ENCODE measurements at regions not wholly inside any gene's neighbourhood (a gene's known extent, or its start where the extent isn't known, plus 50 kb on each side); places are given as distances from the start of the nearest gene placed in this dataset.

DNA sequence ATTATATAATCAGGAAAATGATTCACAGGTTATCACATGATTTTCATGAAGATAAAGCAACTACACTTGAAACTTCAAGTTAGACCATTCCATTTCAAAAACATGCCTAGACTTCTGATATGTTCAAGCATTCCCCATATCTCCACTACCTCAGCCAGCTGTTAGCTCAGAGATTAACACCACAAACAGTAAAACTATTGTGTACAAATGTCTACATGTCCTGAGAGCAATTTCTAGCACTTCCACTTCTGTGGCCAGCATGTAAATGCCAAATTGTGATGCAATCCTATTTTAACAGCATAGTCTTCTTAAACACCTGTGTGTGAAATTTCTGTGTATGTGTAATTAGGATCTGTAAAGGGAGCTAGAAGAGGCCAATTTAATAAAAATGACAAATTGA lies 1271.3 kb downstream of the CDY2B start:
- H3K9me3 Mint-ChIP-seq (ENCODE audit: insufficient read depth): no peaks in the 10 kb centered on the region
- no peak for DNase-seq
- intact Hi-C loops (cut with micrococcal nuclease): no loop called here

DNA sequence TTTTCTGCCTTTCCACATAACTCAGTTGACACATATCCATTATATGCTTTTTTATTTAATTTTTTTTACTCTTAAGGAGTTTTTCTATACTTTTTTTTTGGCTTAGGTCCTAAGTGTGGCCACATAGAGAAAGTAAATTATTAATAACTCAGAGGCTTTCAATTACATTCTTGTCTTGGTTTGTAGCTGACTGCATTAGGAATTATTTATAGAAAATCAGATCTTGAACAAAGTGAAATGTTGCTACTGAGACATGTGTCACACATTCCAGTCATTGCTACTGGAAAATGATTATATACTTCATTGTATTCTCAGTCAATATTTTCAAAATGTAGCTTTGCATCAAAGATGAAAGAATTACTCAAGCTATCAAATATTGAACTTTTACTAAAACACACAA lies 1277.9 kb downstream of the CDY2B start:
- no peak overlapping the region for H3K27ac Mint-ChIP-seq
- Histone ChIP-seq H3K36me3 (replicated peaks in 1 of 2; ENCODE audit: control extremely low read depth in 1 of 2, control insufficient read depth in 1 of 2, extremely low read depth in 1 of 2, insufficient read depth in 2 of 2, low read length in 1 of 2) (no peaks in the 10 kb centered on the region), H3K4me1 (ENCODE audit: control insufficient read depth in 2 of 2, insufficient read depth in 2 of 2, low read length in 2 of 2) (no peaks in the 10 kb centered on the region), H2AFZ (ENCODE audit: insufficient read depth, low read depth, low read length, poor library complexity, severe bottlenecking) (no peak overlapping the region), H3K4me2 (replicated peaks; ENCODE audit: low read depth, low read length, poor library complexity, severe bottlenecking) (no peak overlapping the region), H3K79me2 (ENCODE audit: control insufficient read depth, insufficient read depth, low read length) (no peaks in the 10 kb centered on the region), H3K9me3 (ENCODE audit: control extremely low read depth in 1 of 3, control insufficient read depth in 2 of 3, insufficient read depth in 1 of 3, low read length in 2 of 3) (no peaks in the 10 kb centered on the region), H3K9ac (ENCODE audit: low read length) (no peak overlapping the region), H4K20me1 (ENCODE audit: control insufficient read depth, insufficient read depth, low read length, poor library complexity, severe bottlenecking) (no peaks in the 10 kb centered on the region), H3K27ac (ENCODE audit: low read length in 2 of 2) (no peak overlapping the region), H3K4me3 (ENCODE audit: control extremely low read depth in 1 of 5, extremely low read depth in 1 of 5, insufficient read depth in 1 of 5, low read depth in 2 of 5, low read length in 4 of 5) (no peak overlapping the region), H3K27me3 (replicated peaks in 1 of 4; ENCODE audit: control extremely low read depth in 1 of 4, control insufficient read depth in 3 of 4, insufficient read depth in 4 of 4, low read length in 3 of 4) (no peaks in the 10 kb centered on the region)
- intact Hi-C loops (cut with micrococcal nuclease): no loop called here
- no peaks in the 10 kb centered on the region for H3K27me3 Mint-ChIP-seq
- POLR2A ChIA-PET: no interaction called here
- no peak for ATAC-seq (ENCODE audit: low read depth)
- H3K9me3 Mint-ChIP-seq (ENCODE audit: insufficient read depth): peaks cover 2% of the 10 kb centered on the region
- H3K4me3 Mint-ChIP-seq: no peak overlapping the region
- H3K4me1 Mint-ChIP-seq: no peaks in the 10 kb centered on the region
- DNase-seq: no peak
- CTCF ChIA-PET: no interaction called here
- TF ChIP-seq EZH2 (IDR thresholded peaks at IDR 0.05; ENCODE audit: borderline replicate concordance, insufficient read depth, low read depth, low read length, poor library complexity, severe bottlenecking): no peak
- TF ChIP-seq, protein P1, sequence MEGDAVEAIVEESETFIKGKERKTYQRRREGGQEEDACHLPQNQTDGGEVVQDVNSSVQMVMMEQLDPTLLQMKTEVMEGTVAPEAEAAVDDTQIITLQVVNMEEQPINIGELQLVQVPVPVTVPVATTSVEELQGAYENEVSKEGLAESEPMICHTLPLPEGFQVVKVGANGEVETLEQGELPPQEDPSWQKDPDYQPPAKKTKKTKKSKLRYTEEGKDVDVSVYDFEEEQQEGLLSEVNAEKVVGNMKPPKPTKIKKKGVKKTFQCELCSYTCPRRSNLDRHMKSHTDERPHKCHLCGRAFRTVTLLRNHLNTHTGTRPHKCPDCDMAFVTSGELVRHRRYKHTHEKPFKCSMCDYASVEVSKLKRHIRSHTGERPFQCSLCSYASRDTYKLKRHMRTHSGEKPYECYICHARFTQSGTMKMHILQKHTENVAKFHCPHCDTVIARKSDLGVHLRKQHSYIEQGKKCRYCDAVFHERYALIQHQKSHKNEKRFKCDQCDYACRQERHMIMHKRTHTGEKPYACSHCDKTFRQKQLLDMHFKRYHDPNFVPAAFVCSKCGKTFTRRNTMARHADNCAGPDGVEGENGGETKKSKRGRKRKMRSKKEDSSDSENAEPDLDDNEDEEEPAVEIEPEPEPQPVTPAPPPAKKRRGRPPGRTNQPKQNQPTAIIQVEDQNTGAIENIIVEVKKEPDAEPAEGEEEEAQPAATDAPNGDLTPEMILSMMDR (IDR thresholded peaks at IDR 0.05): no peak

More for the DNA sequence above, 1271.3 kb downstream of the CDY2B start:
- Mint-ChIP-seq H3K27me3 (no peaks in the 10 kb centered on the region), H3K27ac (no peak overlapping the region), H3K4me3 (no peak overlapping the region), H3K4me1 (peaks cover 3% of the 10 kb centered on the region)
- no peak for ATAC-seq (ENCODE audit: low read depth)
- Histone ChIP-seq H3K9me3 (ENCODE audit: control extremely low read depth in 1 of 3, control insufficient read depth in 2 of 3, insufficient read depth in 1 of 3, low read length in 2 of 3) (no peaks in the 10 kb centered on the region), H4K20me1 (ENCODE audit: control insufficient read depth, insufficient read depth, low read length, poor library complexity, severe bottlenecking) (no peaks in the 10 kb centered on the region), H3K27ac (ENCODE audit: low read length in 2 of 2) (no peak overlapping the region), H3K79me2 (ENCODE audit: control insufficient read depth, insufficient read depth, low read length) (no peaks in the 10 kb centered on the region), H2AFZ (ENCODE audit: insufficient read depth, low read depth, low read length, poor library complexity, severe bottlenecking) (no peak overlapping the region), H3K9ac (ENCODE audit: low read length) (no peak overlapping the region), H3K36me3 (replicated peaks in 1 of 2; ENCODE audit: control extremely low read depth in 1 of 2, control insufficient read depth in 1 of 2, extremely low read depth in 1 of 2, insufficient read depth in 2 of 2, low read length in 1 of 2) (no peaks in the 10 kb centered on the region), H3K27me3 (replicated peaks in 1 of 4; ENCODE audit: control extremely low read depth in 1 of 4, control insufficient read depth in 3 of 4, insufficient read depth in 4 of 4, low read length in 3 of 4) (no peaks in the 10 kb centered on the region), H3K4me2 (replicated peaks; ENCODE audit: low read depth, low read length, poor library complexity, severe bottlenecking) (no peak overlapping the region), H3K4me3 (ENCODE audit: control extremely low read depth in 1 of 5, extremely low read depth in 1 of 5, insufficient read depth in 1 of 5, low read depth in 2 of 5, low read length in 4 of 5) (no peak overlapping the region), H3K4me1 (ENCODE audit: control insufficient read depth in 2 of 2, insufficient read depth in 2 of 2, low read length in 2 of 2) (no peaks in the 10 kb centered on the region)
- ChIA-PET CTCF (no interaction called here), POLR2A (no interaction called here)
- TF ChIP-seq EZH2 (IDR thresholded peaks at IDR 0.05; ENCODE audit: borderline replicate concordance, insufficient read depth, low read depth, low read length, poor library complexity, severe bottlenecking): no peak
- TF ChIP-seq, protein P1 (IDR thresholded peaks at IDR 0.05): no peak
